Activated CD4-positive, alpha-beta T cell treated with anti-CD3 and anti-CD28 coated beads for 1 hour (primary cell): ENCODE measurements at regions not wholly inside any gene's neighbourhood (a gene's known extent, or its start where the extent isn't known, plus 50 kb on each side); places are given as distances from the start of the nearest gene placed in this dataset.

Experiments
- DNase-seq: peaks from one replicate; pipeline ENCODE4 v3.0.0-alpha.2; 2020

DNA sequence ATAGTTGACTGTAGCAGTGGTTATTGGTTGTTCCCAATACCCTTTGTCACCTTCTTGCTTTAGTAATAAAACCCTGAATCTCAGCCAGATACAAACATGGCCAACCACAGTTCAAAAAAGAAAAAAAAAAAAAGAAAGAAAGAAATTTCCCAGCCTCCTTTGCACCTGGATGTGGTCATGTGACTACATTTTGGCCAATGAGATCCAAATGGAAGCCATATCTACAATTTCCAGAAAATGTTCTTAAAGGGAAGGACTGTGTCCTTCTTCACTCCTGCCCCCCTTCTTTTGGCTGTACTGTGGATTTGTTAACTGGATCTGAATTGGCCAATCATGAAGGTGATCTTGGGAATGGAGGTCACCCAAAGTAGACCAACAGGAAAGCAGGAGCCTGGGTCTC is 141.9 kb downstream of the SOX9 start:
- DNase-seq: no peak

DNA sequence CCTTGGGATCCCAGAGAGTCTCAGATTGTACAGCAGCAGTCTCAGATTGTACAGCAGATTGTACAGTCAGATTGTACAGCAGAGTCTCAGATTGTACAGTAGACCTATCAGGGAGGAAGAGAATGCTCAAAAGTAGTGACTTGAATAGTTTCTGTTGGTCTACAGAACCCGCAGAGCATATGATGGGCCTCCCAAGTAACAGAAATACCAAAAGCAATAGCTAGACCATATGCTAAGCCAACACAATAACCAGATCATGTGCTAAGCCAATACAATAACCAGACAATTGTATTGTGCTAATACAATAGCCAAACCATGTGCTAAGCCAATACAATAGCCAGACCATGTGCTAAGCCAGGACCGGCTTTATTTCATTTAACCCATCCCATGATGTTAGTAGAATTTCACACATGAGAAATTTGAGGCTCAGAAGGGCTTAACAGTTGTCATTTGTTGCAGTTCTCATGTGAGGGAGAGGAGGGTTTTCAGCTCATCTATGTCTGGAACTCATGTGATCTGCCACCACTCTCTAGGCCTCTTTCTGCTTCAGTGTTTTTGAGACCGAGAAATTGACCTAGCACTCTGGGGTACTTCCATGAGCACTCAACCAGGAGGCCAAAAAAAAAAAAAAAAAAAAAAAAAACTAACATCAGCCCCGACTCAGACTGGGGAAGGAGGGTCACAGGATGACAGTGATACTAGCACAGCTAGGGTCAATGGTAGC is 144.0 kb downstream of the SOX9 start:
- no peak for DNase-seq

DNA sequence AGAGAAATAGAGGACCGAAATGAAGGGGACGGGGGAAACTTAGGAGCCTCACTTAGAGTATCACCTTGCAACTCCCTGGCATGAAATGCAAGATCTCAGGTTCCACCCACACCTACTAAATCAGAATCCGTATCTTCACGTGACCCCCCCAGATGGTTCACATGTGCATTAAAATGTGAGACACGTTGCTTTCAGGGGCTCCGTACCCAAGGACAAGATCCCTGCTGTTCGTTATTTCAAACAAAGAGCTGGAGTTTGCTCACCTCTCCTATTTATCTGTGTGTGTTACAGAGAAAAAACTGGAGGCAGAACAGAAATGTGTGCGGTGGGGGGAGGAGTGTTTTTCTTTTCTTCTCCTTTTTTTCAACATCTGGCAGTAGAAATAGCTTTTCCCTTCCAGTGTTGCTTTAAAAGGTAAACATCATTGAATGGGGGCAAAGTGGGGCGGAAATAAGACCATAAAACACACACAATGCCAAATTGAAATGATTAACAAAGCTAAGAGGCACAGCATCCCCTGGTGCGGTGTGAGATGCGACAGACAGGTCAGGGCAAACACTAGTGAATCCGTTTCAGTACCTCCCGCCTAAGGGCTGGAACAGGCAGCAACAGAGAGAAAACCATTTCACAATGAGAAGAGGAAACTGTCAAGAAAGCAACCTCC is 145.4 kb downstream of the SOX9 start:
- DNase-seq: no peak

DNA sequence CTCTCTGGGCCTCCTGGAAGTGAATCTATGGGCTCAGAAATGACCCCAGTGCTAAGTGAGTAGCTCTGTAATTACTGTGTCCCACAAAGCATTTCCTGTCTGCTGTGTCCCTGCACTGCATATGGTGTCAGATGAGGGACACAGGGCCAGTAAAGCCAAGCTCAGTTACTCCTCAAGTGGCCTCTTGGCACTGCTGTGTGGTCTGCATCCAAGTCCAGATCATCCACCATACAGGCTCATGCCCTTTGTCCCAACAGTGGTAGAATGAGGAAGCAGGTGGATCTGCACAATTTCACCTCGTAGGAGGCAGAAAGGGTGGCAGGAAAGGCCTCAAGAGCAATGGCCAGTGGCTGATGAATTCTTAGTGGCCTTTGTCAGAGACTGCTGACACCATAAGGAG is 146.8 kb downstream of the SOX9 start:
- no peak for DNase-seq

DNA sequence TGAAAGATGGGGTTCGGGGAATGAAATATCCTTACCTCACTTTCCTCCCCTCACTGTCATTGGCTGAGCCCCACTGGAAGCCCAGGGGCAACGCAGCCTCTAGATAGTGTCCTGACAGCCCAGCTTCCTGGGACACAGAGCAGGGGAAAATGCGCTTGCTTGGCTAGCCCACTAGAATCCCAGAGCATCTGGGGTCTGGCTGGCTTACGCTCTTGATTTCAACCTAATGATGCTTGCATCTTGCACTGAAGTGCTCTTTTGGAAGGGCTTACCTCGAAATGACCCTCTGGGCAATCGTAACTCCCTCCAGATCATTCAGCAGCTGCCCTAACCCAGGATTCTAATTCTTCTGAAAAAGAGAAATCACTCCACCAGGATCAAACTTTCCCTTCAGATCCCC is 147.6 kb downstream of the SOX9 start:
- DNase-seq: no peak

DNA sequence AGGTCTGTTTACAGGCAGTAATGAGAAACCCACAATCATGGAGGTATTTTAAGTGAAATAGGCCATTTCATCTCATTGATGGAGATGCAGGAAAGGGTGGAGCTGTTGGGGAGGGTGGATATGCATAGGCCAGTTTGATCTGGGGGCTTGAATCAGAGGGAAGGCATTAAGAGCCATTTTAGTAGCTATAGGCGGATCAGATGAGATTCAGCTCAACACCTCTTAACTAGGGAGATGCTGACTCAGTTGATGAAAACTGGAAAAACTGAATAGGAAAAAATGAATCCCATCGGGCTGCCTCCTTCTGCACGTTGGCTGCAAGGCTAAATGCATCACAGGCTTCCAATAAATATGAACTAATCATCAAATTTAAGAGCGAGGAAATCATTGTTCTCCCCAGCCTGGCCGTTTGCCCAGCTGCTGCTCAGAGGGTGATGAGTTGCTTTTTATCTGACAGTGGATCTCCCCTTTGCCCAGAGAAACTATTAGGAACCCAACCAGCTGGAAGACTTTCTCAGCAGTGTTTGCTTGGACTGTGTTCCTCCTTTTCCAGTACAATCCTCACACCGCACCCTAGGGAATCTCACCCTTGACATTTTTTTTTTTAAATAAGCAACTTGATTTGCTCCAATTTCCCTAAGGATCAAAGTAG is 149.6 kb downstream of the SOX9 start:
- DNase-seq: no peak

DNA sequence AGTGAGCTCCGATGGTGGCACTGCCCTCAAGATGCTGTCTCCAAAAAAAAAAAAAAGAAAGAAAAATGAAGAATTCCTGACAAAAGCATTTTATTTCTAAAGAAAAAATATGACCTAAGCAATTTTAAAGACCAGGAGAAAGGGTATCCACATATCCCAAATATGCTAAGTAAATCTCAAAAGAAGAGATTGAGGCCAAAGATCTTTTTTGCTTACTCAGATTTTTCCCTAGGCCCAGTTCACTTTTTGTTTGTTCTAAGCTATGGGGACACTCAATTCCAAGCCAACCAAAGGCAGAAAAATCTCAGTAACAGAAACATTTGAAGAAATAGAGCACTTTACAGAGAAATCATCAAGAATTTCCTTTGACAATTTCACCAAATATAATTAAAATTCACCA is 150.8 kb downstream of the SOX9 start:
- DNase-seq: no peak

DNA sequence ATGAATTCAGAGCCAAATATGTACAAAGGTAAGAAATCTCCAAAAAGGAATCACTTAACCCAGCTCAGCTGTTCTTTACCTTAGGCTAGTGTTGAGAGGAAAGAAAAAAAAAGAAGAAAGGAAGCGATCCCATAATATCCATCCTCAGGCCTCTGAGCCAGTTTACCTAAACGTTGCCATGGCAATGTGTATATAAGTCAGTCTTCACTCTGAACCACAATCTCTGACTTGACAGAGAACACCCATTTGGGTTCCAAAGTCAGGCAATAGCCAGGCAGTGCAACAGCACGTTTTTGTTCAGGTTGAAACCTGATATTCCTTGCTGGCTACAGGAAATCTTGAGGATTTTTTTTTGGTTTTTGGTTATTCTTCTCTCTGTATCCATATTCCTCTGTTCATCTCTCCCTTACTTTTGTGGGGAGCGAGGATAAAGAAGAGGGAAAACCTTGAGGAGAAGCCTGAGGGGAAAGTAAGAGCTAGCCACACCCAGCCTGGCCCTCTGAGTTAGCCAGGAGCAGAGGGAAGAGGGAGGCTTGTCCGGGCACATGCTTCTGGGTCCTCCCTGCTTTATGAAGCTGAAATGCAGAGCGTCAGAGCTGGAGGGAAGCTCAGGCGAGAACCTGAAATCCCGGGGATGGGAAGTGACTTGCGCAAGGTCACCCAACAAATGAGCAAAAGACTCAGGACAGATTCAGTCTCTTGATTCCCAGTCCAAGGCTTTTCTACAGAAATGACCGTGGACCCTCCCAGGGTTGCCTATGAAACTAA is 152.7 kb downstream of the SOX9 start:
- DNase-seq: no peak

DNA sequence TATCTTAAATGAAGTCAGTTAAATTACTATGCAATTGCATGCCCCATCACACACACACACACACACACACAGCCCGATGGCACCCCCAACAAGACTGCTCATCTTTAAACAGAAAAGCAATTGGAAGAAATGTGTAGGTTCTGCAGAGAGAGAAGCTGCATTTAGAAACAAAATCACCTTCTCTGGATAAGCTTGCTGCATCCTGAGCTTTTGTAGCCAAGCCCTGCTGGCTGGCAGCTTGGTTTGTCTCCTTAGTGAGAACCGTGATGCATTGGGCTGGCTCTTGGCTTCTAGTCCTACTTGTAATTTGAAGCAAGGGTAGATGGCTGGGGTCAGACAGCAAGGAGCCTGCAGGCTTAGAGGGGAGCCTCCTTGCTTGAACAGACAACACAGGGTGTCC is 153.8 kb downstream of the SOX9 start:
- DNase-seq: no peak

DNA sequence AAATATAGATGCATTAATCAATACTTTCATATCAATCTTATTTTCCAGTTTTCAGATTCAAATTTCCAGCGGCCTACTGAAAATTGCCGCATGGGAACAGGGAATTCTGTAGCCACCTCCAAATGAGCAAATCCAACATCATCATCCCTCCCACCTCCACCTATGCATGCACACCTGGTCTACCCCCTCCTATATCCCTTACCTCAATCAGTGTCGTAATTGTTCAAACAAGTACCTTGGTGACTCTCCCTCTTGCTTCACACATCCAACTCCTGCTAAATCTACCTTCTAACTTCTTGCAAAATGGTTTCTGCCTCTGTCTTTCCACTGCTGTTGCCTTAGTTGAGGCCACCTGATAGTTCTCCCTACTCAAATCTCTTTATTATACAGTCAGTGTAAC is 160.1 kb downstream of the SOX9 start:
- no peak for DNase-seq

DNA sequence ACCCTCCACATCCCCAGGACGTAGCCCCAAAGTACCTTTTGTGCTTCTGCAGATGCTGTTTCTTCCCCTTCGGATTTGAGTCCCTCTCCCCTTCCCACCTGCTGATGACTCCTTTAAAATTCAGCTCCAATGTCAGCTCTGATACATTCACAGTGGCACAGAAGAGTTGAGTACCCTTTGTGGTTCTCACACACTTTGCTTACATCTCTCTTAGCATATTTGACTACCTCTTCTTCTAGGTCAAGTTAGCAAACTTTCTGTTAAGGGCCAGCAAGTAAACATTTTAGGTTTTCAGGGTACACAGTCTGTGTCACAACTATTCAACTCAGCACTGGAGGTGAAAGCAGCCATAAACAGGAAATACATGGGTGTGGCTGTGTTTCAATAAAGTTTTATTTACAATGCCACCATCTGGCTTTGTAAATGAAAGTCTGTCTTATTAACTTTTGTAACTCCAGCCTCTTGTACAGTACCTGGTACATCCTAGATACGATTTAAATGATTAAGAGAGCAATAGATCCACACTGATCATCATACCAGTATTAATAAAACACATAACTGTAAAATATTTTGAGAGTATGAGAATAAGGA is 161.7 kb downstream of the SOX9 start:
- no peak for DNase-seq

DNA sequence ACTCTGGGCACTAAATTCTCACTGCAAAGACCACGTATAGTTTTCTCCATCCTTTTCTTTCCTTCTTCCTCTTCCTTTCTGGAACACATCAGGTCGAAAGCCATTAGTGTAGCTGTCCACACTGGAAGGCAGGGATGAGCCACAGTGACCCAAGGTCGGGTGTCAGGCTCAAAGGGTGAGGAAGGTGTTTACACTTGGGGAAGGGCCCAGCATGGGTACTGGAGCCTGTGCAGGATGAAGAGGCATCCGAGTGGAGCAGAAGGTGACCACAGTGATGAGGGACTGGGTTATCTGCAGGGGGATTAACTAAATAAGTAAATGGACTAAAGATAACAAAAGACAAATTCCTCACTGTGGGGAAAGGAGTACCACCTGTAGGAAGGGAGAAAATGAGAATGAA is 164.0 kb downstream of the SOX9 start:
- no peak for DNase-seq

DNA sequence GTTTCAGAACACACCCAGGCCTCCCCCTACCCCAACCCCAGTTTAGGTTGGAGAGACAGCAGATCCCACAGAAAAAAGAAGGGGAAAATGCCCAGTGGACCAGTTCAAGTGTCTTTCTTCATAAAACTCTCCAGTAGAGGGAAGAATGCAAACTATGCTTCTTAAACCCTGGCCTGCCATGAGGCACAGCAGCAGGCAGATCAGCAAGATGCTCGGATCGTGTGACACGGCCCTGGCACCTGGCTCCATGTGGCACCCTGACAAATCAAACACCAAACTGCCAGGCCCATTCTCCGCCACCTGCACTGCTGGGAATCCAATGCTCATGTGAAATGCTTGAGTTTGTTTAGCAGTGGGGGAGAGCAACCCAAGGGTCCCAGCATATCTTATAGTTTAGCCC is 166.8 kb downstream of the SOX9 start:
- no peak for DNase-seq

DNA sequence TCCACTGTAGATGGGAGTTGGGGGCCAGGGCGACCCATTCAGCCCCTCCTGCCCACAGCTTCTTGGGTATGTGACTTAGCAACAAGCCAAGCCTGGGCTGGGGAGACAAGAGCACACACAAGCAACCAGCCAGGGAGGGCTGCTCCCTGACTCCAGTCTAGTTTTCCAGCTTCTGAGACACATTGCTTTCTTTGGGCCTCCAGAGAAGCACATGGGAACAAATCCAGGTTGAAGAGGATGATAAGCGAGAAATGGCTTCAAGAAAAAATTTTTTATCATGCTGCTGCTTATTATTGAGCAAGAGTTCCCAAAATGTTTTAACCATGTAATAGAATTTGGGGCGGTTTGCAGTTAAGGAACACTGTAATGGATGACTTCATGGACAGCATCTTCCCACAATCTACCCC is 173.7 kb downstream of the SOX9 start:
- no peak for DNase-seq

DNA sequence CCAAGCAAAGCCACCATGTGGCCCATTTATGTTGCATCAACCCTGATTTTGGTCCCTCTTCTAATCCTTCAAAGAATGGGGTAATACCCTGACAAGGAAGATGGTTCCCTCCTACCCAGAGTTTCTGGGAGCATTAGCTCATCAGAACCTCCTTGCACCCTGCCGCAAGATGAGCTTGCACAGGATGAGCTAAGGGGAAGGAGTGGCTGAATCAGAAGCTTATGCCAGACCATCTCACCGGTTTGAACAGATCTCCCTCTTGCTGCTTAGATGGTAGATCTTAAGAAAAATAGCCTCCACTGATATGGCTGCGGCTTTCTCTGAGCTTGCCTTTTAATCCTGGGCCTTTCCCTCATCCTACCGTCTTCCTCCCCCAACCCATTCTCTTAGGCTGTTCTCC is 175.1 kb downstream of the SOX9 start:
- no peak for DNase-seq

DNA sequence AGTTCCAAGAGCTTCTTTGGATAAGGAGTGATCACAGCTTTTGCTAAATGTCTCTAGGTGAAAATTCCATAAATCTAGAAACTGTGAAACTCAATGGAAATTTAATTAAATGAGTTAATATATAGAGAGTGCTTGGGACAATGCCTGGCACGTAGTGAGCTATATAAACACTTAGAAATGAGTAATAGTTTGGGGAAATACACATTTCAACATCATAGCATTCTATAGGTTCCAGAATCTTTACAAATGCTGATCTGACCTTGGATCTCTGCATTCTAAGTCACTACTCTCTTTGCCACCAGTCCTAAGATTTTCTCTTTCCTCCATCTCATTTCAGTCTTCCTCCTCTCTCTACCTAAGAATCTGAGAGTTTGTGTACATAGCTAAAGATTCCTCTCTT is 175.6 kb downstream of the SOX9 start:
- DNase-seq: no peak

DNA sequence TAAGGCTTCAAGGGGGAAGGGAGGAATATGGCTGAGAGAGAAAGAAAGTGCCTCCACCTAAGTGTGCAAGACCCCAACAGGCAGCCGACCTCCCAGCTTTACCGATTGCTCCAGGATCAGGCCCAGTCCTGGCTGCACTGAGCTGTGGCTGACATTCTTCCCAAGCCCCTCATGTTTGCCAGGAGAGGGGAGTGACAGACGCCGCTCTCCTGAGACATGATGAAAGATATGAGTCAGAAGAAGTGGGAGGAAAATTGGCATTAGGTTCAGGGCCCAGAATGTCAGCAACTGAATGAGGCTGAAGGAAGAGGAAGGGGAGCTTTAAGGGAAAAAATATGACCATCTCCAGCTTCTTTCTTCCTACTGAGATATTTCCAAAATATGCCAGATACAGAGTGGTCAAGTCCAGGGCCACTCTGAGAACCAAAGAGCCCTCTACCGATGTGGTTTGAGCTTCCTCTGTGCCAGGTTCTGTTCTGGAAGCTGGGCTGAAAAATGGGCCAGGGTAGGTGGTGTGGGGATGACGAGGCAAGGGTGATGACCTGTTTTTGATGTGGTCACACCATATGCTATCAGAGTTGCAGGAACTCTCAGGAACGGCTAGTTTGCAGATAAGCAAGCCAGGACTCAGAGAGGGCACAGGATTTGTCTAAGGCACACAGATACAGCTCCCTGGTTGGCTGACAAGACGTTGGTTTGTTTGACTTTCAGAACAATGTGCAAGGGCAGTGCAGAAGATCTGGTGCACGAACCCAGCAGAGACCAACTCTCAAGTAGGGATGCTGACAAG is 176.7 kb downstream of the SOX9 start:
- no peak for DNase-seq

DNA sequence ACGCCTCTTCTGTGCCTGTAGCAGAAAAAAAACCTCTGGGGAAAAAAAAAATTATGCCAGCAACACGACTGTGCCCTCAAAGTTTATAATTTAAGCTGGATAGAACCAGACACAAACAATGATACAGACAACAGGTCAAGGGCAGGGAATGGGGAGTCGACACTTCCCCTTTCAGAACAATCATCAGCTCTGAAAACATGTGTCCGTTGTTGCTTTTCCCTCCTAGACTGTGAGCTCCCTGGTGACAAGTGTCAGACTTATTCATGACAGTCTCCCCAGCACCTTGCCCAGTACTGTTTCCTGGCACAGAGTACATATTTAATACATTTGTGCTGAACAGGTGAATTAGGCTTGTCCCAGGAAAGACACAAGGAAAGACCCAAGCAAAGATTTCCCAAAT is 178.3 kb downstream of the SOX9 start:
- DNase-seq: no peak

DNA sequence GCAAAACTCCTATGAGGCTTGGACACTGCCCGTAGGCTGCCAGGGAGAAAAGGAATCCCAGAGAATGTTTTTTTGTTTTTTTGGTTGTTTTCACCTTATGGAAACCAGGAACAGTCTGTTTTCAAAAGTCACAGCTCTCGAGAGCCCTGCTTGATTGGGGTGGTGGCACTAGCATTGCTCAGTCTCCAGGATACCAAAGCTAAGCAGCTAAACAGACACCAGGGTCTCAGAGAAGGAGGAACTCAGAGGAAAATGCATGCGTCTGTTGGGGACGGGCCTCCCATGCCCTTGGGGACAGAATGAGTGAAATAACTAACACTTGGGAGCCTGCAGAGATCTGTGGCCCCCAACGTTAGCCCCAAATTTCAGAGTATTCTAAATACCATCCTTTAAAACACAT is 178.8 kb downstream of the SOX9 start:
- no peak for DNase-seq

DNA sequence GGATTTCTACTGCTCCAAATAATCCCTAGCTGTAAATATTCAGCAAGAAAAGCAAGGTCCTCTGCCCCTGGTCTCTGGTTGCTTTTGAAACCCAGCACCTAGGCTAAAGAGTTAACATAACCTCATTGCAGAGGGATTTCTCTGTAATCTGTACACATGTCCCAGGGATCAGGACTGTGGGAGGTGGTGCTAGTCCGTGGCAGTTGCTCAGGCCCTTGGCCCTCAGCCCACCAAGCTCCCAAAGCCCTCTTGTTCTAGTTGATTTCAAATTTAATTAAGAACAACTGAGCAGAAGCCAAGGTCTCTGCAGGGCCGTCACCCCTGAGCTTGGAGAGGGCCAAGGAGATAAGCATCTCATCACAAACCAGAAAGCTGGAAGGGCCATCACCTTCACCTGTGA is 181.1 kb downstream of the SOX9 start:
- no peak for DNase-seq

DNA sequence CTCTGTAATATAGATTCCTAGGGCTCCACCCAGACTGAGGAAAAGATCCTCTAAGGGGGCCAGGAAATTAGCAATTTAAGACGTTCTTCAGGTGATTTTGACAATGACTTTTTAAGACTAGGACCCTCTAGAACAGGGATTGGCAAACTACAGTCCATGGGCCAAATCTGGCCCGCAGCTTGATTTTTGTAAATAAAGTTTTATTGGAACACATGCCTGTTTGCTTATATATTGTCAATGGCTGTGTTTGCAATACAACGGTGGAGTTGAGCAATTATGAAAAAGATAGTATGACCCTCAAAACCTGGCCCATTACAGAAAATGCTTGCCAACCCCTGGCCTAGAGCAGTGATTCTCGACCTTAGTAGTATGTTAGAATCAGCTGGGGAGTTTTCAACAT is 181.9 kb downstream of the SOX9 start:
- no peak for DNase-seq
